ENCODE measurements at regions not wholly inside any gene's neighbourhood (a gene's known extent, or its start where the extent isn't known, plus 50 kb on each side); places are given as distances from the start of the nearest gene placed in this dataset.

DNA sequence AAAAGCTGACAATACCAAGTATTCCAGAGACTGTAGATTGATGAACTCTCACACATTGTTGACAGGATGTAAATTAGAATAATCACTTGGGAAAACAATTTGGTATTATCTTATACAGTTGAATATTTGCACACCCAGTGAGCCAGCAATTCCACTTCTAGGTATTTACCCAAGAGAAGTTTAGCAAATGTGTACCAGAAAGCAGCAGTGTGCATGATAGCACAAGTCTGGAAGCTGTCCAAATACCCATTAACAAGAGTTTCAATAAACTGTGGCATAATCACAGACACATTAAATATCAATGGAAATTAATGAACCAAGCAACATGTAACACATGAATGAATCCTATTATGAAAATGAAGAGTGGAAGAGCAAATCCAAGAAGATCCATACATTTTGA is 233.6 kb downstream of the TPBG start:
- Histone ChIP-seq H2AFZ (ENCODE audit: low read length) (no peak overlapping the region), H3K79me2 (ENCODE audit: low read length) (no peaks in the 10 kb centered on the region), H3K36me3 (ENCODE audit: insufficient read depth, low read length) (no peaks in the 10 kb centered on the region), H3K27me3 (ENCODE audit: low read length) (no peaks in the 10 kb centered on the region), H3K4me2 (ENCODE audit: low read depth, low read length, poor library complexity, severe bottlenecking) (no peak overlapping the region), H3K27ac (ENCODE audit: low read length) (no peak overlapping the region), H3K9me3 (ENCODE audit: low read length) (no peaks in the 10 kb centered on the region), H4K20me1 (ENCODE audit: insufficient read depth, low read depth, low read length) (no peaks in the 10 kb centered on the region), H3K9me2 (replicated peaks; ENCODE audit: insufficient read depth, low read length) (no peaks in the 10 kb centered on the region), H3K4me3 (ENCODE audit: low read length) (no peak overlapping the region), H3K9ac (ENCODE audit: low read length) (no peak overlapping the region), H3K4me1 (ENCODE audit: low read length) (no peaks in the 10 kb centered on the region)
- DNase-seq, result no peak

DNA sequence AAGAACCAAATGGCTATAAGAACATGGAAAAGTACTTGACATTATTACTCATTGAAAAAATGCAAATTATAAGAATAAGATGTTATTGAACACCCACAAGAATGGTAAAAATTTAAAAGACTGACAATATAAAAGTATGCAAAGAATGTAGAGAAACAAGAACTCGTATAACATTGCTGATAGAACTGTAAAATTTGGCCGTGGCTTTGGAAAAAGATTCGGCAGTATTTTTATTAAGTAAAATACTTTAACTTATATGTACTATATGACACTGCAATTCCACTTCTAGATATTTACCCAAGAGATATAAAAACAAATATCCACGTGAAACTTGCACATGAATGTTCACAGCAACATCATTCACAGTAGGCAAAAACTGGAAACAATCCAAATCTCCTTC is 239.2 kb downstream of the TPBG start:
- H3K36me3 ChIP-seq (ENCODE audit: insufficient read depth, low read length), result no peaks in the 10 kb centered on the region
- no peaks in the 10 kb centered on the region for H3K27me3 ChIP-seq (ENCODE audit: low read length)
- H3K27ac ChIP-seq (ENCODE audit: low read length), result no peak overlapping the region
- H2AFZ ChIP-seq (ENCODE audit: low read length), result no peak overlapping the region
- no peaks in the 10 kb centered on the region for H3K79me2 ChIP-seq (ENCODE audit: low read length)
- H3K9ac ChIP-seq (ENCODE audit: low read length), result no peak overlapping the region
- H3K4me2 ChIP-seq (ENCODE audit: low read depth, low read length, poor library complexity, severe bottlenecking), result no peak overlapping the region
- no peaks in the 10 kb centered on the region for H3K4me1 ChIP-seq (ENCODE audit: low read length)
- H3K9me2 ChIP-seq (replicated peaks; ENCODE audit: insufficient read depth, low read length), result no peaks in the 10 kb centered on the region
- H3K9me3 ChIP-seq (ENCODE audit: low read length), result no peaks in the 10 kb centered on the region
- no peak for DNase-seq
- no peaks in the 10 kb centered on the region for H4K20me1 ChIP-seq (ENCODE audit: insufficient read depth, low read depth, low read length)
- no peak overlapping the region for H3K4me3 ChIP-seq (ENCODE audit: low read length)

DNA sequence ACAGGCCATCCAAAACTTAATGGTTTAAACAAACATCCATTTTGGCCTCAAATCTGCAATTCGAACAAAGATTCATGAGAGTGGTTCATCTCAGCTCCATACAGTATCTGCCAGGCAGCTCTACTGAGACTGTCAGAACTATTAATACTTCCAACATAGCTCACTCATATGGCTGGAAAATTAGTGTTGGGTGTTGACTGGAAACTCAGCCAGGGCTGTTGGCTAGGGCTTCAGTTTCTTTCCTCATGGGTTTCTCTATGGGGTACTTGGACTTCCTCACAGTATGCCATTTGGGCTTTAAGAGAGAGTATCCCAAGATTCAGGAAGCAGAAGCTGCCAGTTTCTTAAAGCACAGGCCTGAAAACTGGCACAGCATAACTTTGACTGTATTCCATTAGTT is 240.3 kb downstream of the TPBG start:
- Histone ChIP-seq H3K9me3 (ENCODE audit: low read length) (no peaks in the 10 kb centered on the region), H3K4me1 (ENCODE audit: low read length) (no peaks in the 10 kb centered on the region), H2AFZ (ENCODE audit: low read length) (no peak overlapping the region), H3K27ac (ENCODE audit: low read length) (no peak overlapping the region), H3K27me3 (ENCODE audit: low read length) (no peaks in the 10 kb centered on the region), H4K20me1 (ENCODE audit: insufficient read depth, low read depth, low read length) (no peaks in the 10 kb centered on the region), H3K36me3 (ENCODE audit: insufficient read depth, low read length) (no peaks in the 10 kb centered on the region), H3K9ac (ENCODE audit: low read length) (no peak overlapping the region), H3K9me2 (replicated peaks; ENCODE audit: insufficient read depth, low read length) (no peaks in the 10 kb centered on the region), H3K79me2 (ENCODE audit: low read length) (no peaks in the 10 kb centered on the region), H3K4me2 (ENCODE audit: low read depth, low read length, poor library complexity, severe bottlenecking) (no peak overlapping the region), H3K4me3 (ENCODE audit: low read length) (no peak overlapping the region)
- no peak for DNase-seq

DNA sequence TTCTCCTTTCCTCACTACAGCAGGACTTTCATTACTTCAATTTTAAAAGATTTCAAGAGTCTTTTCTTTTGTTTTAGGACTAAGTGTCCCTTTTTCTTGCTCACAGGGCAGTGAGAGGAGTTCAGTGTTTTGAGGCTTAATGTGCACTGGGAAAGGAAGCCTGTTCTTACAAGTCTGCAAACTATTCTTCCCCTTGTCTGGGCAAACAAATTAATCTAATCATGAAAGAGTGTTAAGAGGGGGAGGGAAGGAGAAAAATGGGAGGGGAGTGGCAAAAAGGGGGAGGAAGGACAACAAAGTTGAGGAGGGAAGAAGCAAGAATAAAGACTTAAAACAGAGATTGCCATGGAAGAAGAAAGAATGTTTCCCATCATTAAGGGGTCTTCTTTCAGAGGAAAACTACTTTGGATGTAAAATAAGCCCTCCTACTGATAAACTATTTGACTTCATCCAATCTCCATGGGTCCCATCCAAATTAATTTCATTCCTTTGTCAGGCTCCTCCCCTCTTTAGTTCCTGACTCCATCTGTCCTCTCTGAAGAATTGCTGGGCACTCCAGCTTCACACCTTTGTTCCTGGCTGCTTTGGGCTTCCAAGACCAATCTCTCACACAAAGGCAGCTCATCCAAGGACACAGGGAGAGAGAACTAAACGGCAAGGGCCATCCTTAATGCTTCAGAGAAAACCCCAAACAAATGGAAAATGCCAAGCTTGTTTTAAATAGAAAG is 244.5 kb downstream of the TPBG start:
- Histone ChIP-seq H3K4me2 (ENCODE audit: low read depth, low read length, poor library complexity, severe bottlenecking) (no peak overlapping the region), H3K36me3 (ENCODE audit: insufficient read depth, low read length) (no peaks in the 10 kb centered on the region), H3K9ac (ENCODE audit: low read length) (no peak overlapping the region), H3K4me3 (ENCODE audit: low read length) (no peak overlapping the region), H3K4me1 (ENCODE audit: low read length) (no peaks in the 10 kb centered on the region), H3K9me2 (replicated peaks; ENCODE audit: insufficient read depth, low read length) (no peaks in the 10 kb centered on the region), H3K27me3 (ENCODE audit: low read length) (no peaks in the 10 kb centered on the region), H3K9me3 (ENCODE audit: low read length) (no peaks in the 10 kb centered on the region), H3K79me2 (ENCODE audit: low read length) (no peaks in the 10 kb centered on the region), H2AFZ (ENCODE audit: low read length) (no peak overlapping the region), H3K27ac (ENCODE audit: low read length) (no peak overlapping the region), H4K20me1 (ENCODE audit: insufficient read depth, low read depth, low read length) (no peaks in the 10 kb centered on the region)
- DNase-seq, result no peak

DNA sequence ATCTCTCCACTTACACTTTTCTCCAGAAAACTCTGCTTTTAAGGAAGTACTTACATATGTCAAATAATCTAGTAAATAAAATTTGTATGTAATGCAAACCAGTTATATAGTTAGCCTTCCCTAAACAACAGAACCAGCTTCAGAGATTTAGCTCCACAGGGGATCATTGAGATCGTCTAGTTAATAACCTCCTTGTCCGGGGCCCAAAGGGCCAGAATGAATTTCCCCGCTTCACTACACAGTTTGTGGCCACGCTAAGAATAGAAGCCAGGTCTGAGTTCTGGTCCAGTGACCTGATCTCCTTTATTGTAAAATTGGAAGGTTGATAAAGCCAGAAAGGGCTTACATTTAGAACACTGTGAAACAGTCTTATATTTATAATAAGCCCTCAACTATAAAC is 245.2 kb downstream of the TPBG start:
- Histone ChIP-seq H3K4me1 (ENCODE audit: low read length) (no peaks in the 10 kb centered on the region), H3K9me3 (ENCODE audit: low read length) (no peaks in the 10 kb centered on the region), H3K9ac (ENCODE audit: low read length) (no peak overlapping the region), H4K20me1 (ENCODE audit: insufficient read depth, low read depth, low read length) (no peaks in the 10 kb centered on the region), H3K27ac (ENCODE audit: low read length) (no peak overlapping the region), H2AFZ (ENCODE audit: low read length) (no peak overlapping the region), H3K4me2 (ENCODE audit: low read depth, low read length, poor library complexity, severe bottlenecking) (no peak overlapping the region), H3K36me3 (ENCODE audit: insufficient read depth, low read length) (no peaks in the 10 kb centered on the region), H3K27me3 (ENCODE audit: low read length) (no peaks in the 10 kb centered on the region), H3K79me2 (ENCODE audit: low read length) (no peaks in the 10 kb centered on the region), H3K4me3 (ENCODE audit: low read length) (no peak overlapping the region), H3K9me2 (replicated peaks; ENCODE audit: insufficient read depth, low read length) (no peaks in the 10 kb centered on the region)
- DNase-seq, result no peak

DNA sequence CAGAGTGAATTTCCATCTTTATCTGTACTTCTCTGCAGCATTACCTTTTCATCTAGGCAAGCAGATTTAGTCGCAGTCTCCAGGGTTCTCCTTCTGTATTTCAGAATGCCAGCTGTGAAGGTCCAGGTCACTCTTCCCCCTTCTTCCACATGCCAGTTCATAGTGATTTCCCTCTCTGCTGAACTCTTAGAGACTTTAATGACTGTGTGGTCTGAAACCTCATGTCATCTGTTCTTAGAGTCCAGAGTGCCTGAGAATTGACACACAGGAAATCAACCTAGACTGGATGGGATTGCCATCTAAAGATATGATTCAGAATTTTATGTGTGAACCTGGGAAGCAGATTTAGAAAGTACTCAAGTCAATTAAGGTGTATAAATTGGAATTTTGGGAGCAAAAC is 248.1 kb downstream of the TPBG start:
- Histone ChIP-seq H3K9ac (ENCODE audit: low read length) (no peak overlapping the region), H3K27ac (ENCODE audit: low read length) (no peak overlapping the region), H4K20me1 (ENCODE audit: insufficient read depth, low read depth, low read length) (no peaks in the 10 kb centered on the region), H3K4me2 (ENCODE audit: low read depth, low read length, poor library complexity, severe bottlenecking) (no peak overlapping the region), H3K9me3 (ENCODE audit: low read length) (no peaks in the 10 kb centered on the region), H3K4me3 (ENCODE audit: low read length) (no peak overlapping the region), H2AFZ (ENCODE audit: low read length) (no peak overlapping the region), H3K27me3 (ENCODE audit: low read length) (no peaks in the 10 kb centered on the region), H3K79me2 (ENCODE audit: low read length) (no peaks in the 10 kb centered on the region), H3K36me3 (ENCODE audit: insufficient read depth, low read length) (no peaks in the 10 kb centered on the region), H3K4me1 (ENCODE audit: low read length) (no peaks in the 10 kb centered on the region), H3K9me2 (replicated peaks; ENCODE audit: insufficient read depth, low read length) (no peaks in the 10 kb centered on the region)
- no peak for DNase-seq

DNA sequence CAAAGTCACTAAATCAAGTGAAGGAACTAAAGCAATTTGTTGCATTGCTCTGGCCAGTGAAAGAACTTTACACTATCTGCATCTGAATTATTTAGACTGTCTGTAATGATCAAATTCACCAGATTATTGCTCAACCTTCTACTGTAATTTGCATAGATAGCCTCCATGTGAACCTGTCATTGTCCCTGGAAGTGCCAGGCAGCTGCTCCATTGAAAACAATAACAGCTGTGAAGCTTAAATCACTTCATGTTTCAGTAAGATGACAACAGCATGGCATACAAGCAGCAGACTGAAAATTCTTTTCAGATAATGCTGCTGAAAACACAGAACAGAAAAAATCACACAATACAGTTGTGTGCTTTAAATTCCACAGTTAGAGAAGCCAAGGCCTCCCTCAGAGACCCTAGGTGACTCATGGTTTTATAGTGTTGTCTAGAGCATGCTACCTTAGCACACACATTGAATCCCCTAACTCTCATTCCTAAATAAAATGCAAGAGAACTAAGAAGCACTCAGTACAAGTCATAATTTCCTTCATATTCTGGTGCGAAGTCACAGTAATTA is 248.9 kb downstream of the TPBG start:
- Histone ChIP-seq H3K9me2 (replicated peaks; ENCODE audit: insufficient read depth, low read length) (no peaks in the 10 kb centered on the region), H4K20me1 (ENCODE audit: insufficient read depth, low read depth, low read length) (no peaks in the 10 kb centered on the region), H3K4me3 (ENCODE audit: low read length) (no peak overlapping the region), H3K79me2 (ENCODE audit: low read length) (no peaks in the 10 kb centered on the region), H2AFZ (ENCODE audit: low read length) (no peak overlapping the region), H3K27ac (ENCODE audit: low read length) (no peak overlapping the region), H3K9ac (ENCODE audit: low read length) (no peak overlapping the region), H3K4me1 (ENCODE audit: low read length) (no peaks in the 10 kb centered on the region), H3K36me3 (ENCODE audit: insufficient read depth, low read length) (no peaks in the 10 kb centered on the region), H3K4me2 (ENCODE audit: low read depth, low read length, poor library complexity, severe bottlenecking) (no peak overlapping the region), H3K9me3 (ENCODE audit: low read length) (no peaks in the 10 kb centered on the region), H3K27me3 (ENCODE audit: low read length) (no peaks in the 10 kb centered on the region)
- DNase-seq, result no peak

DNA sequence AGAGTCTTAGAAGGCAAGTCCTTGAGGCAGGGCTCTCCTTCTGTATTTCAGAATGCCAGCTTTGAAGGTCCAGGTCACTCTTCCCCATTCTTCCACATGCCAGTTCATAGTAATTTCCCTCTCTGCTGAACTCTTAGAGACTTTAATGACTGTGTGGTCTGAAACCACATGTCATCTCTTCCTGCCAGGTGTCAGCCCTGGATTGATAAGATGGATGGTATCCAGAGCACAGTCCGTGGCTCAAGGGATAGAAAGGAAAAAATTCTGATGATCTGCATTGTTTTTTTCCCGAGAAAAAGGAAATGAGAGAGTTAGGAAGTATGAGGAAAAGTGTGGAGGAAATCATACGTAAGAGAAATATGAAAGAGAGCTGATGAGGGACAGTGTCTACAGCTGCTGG is 250.9 kb downstream of the TPBG start:
- H2AFZ ChIP-seq (ENCODE audit: low read length), result no peak overlapping the region
- no peak overlapping the region for H3K27ac ChIP-seq (ENCODE audit: low read length)
- H3K4me1 ChIP-seq (ENCODE audit: low read length), result no peaks in the 10 kb centered on the region
- H3K4me3 ChIP-seq (ENCODE audit: low read length), result no peak overlapping the region
- no peak overlapping the region for H3K9ac ChIP-seq (ENCODE audit: low read length)
- no peak overlapping the region for H3K4me2 ChIP-seq (ENCODE audit: low read depth, low read length, poor library complexity, severe bottlenecking)
- no peaks in the 10 kb centered on the region for H3K79me2 ChIP-seq (ENCODE audit: low read length)
- no peaks in the 10 kb centered on the region for H4K20me1 ChIP-seq (ENCODE audit: insufficient read depth, low read depth, low read length)
- no peaks in the 10 kb centered on the region for H3K9me2 ChIP-seq (replicated peaks; ENCODE audit: insufficient read depth, low read length)
- H3K27me3 ChIP-seq (ENCODE audit: low read length), result 0 out of 2 replicates have a peak, but pooled peaks cover 2% of the 10 kb centered on the region
- no peaks in the 10 kb centered on the region for H3K36me3 ChIP-seq (ENCODE audit: insufficient read depth, low read length)
- DNase-seq, result no peak
- no peaks in the 10 kb centered on the region for H3K9me3 ChIP-seq (ENCODE audit: low read length)

Measured in Karpas-422 (cell line).